ENCODE measurements at regions not wholly inside any gene's neighbourhood (a gene's known extent, or its start where the extent isn't known, plus 50 kb on each side); places are given as distances from the start of the nearest gene placed in this dataset.

DNA sequence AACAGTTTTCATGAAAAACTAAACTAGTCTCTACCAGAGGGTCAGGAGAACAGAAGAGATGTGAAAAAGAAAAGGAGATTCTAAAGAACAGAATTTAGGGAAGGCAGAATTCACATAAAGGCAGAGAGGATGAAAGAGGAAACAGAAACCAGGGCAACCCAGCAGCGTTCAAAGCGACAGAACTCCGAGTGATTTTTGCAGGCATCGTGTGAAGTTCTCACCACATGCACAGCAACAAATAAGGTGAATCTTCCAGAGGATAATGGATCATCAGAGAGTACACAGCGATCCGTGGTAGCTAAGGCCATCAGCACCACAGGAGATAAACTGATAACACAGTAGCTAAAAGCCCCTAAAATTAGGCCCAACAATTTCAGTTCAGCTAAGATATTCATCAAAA, 250.8 kb upstream of the THBS1 start:
- DNase-seq, result no peak

GRCh38 chr15:39331584-39331983, 249.3 kb upstream of the THBS1 start:
- DNase-seq, result no peak

DNA sequence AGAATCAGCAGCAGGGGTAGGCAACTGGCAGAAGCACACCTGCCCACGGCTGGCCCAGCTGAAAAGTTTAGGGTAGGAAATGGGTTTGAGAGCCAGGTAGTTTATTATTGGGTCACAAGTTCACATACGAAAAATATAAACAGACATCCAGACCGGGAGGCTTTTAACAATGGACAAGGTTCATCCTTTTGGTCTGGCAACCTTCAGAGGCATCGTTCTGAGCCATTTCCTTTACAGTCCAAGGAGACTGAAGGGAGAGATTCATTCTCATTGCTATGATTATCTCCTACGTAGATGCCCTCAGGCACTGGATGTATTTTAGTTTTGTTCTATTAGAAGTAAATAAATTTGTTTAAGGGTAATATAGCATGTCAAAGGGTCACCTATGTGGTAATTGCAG, 248.0 kb upstream of the THBS1 start:
- DNase-seq, result no peak

DNA sequence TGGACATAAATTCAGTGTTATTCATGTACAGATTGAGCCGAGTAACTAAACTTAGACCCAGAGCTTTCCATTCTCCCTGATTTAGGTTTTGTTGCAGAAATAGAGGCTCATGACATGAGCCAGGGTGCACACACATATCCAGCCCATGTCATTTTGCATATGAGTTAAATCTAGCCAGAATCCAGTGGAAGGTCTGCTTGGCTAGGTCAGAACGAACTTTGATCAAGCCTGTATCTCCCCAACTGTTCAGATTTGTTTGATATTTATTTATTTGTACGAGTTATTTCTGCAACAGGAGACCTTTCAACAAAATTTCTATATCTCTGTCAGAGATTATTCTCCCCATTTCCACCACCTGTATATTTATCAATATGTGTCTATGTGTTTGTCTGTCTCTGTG, 247.5 kb upstream of the THBS1 start:
- no peak for DNase-seq

GRCh38 chr15:39333896-39334295, 247.0 kb upstream of the THBS1 start:
- DNase-seq, result no peak

DNA sequence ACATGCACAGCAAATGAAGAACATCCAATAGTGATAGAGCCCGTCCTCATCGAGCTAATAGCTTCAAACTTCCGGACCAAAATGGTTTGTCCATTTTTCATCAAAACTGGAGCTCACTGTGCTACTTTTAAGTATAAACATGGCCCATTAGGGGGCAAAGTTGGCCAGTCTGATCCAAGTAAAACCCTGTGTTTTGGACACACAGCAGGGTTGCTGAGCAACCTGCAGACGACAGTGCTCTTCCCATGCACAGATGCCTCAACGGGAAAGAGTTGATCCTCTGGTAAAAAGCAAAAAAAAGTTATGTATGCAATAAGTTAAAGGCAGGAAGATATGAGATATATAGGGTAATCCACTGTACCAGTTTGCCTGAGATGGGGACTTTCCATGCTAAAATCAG, 244.0 kb upstream of the THBS1 start:
- no peak for DNase-seq

DNA sequence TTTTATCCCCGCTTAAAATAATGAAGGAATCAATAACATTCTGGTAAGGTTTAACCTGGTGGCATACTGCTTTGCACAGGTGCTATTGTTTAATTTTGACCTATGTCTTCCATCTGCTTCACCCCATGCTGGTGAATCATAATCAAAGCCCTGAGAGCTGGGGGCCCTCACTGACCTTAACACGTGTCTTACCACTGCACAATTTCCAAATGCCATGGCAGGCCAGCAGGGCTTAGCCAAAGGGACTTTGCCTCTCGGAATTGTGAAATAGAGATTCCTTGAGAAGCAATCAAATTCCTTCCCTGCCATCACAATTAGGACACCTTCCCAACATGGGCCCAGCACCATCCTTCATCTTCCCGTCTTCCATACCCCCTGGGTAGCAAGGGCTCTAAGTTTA, 242.6 kb upstream of the THBS1 start:
- DNase-seq, result no peak

DNA sequence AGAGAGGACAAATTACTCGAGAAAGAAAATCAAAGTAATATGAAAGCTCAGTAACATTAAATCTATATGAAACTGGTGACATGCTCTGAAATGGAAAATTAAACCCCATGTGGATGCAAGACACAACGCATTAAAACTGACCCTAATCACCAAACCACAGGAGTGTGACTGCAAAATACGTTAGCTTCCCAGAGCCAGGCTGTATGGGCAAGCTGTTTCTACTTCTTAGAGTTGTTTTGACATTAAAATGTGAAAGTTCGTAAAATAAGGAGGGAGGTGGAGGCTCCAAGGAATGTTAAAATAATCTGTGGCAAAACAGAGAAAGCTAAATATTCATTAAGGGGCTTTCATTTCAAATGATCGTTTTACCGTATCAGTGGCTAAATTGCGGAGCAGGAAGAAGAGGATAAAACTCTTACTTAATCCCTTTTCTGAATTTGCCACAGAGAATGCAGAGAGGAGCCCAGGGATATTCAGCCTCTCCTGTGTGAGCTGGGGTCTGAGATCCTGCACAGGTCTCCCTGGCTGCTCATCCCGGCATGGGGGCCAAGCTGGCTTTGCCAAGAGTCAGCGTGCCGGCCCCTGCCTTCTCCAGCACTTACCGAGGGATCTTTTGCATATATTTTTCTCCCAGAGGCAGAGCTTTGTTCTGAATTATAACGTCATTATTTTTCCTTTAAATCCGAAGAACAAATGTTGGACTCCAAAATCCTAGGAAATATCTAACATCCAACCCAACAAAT, 239.8 kb upstream of the THBS1 start:
- no peak for DNase-seq

DNA sequence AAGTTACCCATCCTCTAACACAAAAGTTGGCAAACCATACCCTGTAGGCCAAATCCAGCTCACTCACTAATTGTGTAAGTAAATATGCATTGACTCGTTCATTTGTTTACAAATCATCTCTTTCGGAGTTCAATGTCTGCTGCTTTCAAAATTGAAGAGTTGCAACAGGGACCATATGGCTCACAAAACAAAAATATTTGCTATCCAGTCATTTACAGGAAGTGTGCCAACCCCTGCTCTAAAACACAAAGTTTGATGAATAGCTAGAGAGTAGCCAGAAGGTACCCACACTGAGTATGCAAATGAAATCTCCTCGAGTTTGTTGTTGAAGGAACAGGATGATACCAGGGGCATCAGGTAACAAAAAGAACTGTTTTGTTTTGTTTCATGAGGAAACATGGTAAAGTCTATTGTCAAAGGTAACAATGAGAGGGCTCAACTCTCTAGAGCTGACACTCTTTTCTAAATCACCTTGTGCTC, 236.2 kb upstream of the THBS1 start:
- DNase-seq, result no peak

- DNase-seq, result no peak
These were observed 235.7 kb upstream of the THBS1 start for GRCh38 chr15:39345176-39345575.

DNA sequence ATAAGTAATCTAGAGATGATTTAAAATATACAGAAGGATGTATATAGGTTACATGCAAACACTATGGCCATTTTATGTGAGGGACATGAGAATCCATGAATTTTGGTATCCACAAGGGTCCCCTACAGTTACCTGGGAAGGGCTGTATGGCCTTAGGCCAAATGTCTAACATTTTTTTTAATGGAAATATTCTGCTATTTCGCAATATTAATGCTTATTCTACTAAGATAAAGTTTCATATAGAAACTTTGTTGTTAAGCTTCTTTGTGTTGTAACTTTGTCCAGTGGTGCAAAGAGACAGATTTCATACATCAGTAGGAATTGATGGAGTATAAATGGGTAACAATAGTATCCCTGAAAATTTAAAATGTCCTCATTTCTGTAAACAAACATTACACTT, 233.4 kb upstream of the THBS1 start:
- no peak for DNase-seq

DNA sequence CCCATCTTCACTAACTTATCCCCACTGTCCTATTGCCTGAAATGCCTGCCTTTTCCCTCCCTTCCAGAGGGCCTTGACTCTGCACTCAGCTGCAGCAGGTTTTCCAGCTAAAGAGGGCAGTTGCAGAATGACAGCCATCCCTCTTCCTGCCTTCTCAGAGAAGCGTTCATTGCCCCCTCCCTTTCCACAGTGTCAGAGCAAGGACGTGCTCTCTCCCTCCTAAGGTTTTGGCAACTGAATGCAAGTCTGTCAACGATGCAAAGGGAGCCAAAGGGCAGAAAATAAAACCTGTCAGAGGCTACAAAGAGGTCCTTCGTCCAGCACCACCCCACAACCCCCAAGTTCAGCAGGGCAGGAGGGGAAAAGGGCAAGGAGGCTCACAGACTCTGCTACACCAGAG, 230.1 kb upstream of the THBS1 start:
- no peak for DNase-seq

- no peak for DNase-seq
These were observed 226.7 kb upstream of the THBS1 start for GRCh38 chr15:39354189-39354588.

- DNase-seq, result no peak
These were observed 223.2 kb upstream of the THBS1 start for GRCh38 chr15:39357480-39358268.

DNA sequence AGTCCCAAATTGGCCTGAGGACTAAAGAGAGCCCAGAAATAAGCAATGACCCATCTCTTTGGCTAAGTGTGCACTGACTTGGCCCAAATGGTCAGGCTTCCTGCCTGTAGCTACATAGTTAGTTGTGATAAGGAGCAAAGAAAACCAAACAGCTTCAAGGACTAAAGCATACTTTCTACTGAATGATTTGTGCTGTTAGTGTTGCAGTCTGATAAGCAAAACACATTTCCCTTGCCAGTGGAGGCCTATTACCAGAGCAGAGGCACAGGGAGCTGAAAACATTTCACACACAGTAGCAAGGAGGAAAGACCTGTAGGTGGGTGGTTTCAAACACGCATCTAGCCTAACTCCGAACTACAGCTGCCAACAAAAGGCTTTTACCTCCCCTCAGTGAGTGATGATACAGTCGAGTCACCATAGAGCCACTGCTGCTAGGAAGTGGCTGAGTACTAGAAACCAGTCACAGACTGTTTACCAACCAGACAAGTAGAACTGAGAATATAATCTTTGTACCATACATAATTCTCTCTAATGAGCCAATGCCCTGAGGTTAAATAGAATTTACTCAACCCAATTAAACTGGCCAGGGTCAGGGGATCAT, 222.3 kb upstream of the THBS1 start:
- no peak for DNase-seq

DNA sequence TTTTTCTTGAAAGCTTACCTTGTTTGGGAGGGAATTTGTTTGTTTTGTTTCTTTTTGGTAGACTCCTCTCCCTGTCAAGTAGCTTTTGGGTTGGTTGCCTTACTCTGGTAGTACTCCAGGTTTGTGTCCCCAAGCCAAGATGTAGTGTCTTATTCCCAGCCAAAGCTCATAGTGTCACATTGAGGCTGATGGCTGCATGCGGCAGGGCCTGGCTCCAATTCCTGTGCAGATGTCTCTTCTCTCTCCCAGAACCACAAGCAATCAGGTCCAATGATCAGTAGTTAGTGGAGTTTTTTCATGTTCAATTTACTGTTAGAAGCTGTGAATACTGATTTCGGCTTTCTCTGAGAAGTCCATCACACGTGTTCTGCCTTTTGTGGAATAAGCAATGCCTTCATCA, 221.1 kb upstream of the THBS1 start:
- DNase-seq, result no peak

GRCh38 chr15:39360452-39360851, 220.4 kb upstream of the THBS1 start:
- no peak for DNase-seq

DNA sequence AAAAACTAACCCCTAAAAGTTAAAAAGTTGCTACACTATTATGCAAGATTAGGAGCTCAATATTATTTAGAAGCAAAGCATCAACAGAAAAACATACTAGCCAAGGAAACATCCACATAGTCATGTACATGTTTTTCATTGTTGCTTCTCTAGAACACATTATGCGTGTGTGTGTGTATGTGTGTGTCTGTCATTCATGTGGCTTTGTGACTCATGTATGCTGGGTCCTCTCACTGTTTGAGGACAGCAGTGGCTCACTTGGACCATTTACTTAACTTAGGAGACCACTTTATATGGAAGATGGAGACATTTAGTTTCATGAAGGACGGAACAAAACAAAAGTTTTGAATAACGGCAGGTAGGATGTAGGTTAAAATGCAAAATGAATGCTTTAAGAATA, 219.4 kb upstream of the THBS1 start:
- no peak for DNase-seq

GRCh38 chr15:39362821-39363561, 217.9 kb upstream of the THBS1 start:
- peak; percentile 94 for DNase-seq

GRCh38 chr15:39363761-39364586, 216.9 kb upstream of the THBS1 start:
- DNase-seq, result no peak

DNA sequence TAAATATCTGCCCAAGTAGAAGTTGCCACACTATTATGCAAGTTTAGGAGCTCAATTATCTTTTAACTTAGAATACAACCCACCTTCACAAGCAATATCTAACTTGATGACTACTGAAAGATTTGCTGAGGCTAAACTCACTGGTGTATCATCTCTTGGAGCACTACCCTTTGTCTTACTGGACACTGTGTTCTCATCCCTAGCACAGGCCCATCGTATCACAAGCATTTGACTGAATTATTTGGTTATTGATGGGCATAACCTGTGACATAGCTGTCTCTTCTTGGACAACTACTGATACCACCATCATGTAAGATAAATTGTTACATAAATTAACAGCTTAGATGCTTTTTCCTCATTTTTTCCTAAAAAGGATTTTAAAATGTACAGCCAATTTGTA, 216.2 kb upstream of the THBS1 start:
- DNase-seq, result no peak

GRCh38 chr15:39365161-39365560, 215.7 kb upstream of the THBS1 start:
- DNase-seq, result no peak
